ENCODE measurements at regions not wholly inside any gene's neighbourhood (a gene's known extent, or its start where the extent isn't known, plus 50 kb on each side); places are given as distances from the start of the nearest gene placed in this dataset.
"Not testable (repeated sequence)": the region's sequence is repeated elsewhere in the genome, so short reads cannot be mapped to it uniquely, and the experiment has no call there.

DNA sequence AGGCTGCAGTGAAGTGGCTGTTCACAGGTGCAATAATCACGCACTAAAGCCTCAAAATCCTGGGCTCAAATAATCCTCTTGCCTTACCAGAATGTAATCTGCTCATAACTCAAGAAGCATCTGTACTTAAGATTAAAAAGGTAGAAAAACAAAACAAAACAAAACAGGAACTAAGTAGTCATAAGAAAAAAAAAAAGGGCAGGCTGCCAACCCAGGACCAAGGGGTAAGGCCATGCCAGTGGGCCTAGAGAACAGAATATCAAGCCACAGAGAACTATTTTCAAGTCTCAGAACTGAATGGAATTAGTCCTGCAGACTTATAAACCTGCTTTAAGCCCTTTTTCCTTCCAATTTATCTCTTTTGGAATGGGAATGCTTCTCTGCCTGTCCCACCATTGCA, 64.8 kb upstream of the TBC1D3K start:
- in situ Hi-C loops (cut with MboI; ENCODE audit: low sequenced_read_pairs, unreplicated experiment), result no loop called here
- TF ChIP-seq, protein P1, sequence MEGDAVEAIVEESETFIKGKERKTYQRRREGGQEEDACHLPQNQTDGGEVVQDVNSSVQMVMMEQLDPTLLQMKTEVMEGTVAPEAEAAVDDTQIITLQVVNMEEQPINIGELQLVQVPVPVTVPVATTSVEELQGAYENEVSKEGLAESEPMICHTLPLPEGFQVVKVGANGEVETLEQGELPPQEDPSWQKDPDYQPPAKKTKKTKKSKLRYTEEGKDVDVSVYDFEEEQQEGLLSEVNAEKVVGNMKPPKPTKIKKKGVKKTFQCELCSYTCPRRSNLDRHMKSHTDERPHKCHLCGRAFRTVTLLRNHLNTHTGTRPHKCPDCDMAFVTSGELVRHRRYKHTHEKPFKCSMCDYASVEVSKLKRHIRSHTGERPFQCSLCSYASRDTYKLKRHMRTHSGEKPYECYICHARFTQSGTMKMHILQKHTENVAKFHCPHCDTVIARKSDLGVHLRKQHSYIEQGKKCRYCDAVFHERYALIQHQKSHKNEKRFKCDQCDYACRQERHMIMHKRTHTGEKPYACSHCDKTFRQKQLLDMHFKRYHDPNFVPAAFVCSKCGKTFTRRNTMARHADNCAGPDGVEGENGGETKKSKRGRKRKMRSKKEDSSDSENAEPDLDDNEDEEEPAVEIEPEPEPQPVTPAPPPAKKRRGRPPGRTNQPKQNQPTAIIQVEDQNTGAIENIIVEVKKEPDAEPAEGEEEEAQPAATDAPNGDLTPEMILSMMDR (IDR thresholded peaks at IDR 0.05; ENCODE audit: borderline replicate concordance, control extremely low read depth, extremely low read depth, insufficient read depth, missing control alignments), result no peak
- DNase-seq (ENCODE audit: low spot score), result no peak

DNA sequence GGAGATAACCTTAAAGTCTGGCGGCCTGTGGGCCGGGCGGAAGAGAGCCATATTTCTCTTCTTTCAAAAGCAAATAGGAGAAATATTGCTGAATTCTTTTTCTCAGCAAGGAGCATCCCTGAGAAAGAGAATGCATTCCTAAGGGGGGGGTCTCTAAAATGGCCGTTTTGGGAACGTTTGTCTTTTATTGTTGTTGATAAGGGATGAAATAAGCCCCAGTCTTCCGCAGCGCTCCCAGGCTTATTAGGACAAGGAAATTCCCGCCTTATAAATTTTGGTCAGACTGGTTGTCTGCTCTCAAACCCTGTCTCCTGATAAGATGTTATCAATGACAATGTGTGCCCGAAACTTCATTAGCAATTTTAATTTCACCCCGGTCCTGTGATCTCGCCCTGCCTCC, 65.8 kb upstream of the TBC1D3K start:
- DNase-seq (ENCODE audit: low spot score), result not testable (repeated sequence)

DNA sequence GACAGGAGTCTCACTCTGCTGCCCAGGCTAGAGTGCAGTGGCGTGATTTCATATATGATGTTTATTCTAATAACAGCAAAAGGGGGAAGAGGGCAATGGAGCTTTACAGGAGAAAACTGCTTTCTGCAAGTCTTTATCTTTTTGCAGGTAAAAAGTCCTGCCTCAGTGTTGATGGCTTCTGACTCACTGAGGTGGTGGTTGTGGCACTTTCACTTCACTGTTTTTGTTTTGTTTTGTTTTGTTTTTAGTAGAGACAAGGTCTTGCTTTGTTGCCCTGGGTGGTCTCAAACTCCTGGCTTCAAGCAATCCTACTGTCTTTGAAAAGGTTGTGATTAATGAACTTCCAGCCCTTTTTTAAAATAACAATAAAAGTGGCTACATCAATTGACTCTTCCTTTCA, 68.0 kb upstream of the TBC1D3K start:
- TF ChIP-seq, protein P1 (IDR thresholded peaks at IDR 0.05; ENCODE audit: borderline replicate concordance, control extremely low read depth, extremely low read depth, insufficient read depth, missing control alignments), result no peak
- in situ Hi-C loops (cut with MboI; ENCODE audit: low sequenced_read_pairs, unreplicated experiment), result no loop called here
- DNase-seq (ENCODE audit: low spot score), result no peak

More for the DNA sequence above, 65.8 kb upstream of the TBC1D3K start:
- in situ Hi-C loops (cut with MboI; ENCODE audit: low sequenced_read_pairs, unreplicated experiment), result not testable (repeated sequence)

DNA sequence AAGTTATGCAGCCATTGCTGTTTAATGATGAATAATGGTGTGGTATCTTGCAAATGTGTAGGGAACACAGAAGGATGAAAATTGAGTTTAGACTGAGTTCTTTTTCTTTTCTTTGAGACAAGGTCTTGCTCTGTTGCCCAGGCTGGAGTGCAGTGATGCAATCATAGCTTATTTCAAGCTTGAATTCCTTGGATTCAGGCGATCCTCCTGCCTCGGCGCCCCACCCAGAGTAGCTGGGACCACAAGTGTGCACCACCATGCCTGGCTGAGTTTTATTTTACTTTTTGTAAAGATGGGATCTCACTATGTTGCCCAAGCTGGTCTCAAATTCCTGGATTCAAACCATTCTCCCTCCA, 74.6 kb upstream of the TBC1D3K start:
- in situ Hi-C loops (cut with MboI; ENCODE audit: low sequenced_read_pairs, unreplicated experiment), result no loop called here
- DNase-seq (ENCODE audit: low spot score), result no peak

DNA sequence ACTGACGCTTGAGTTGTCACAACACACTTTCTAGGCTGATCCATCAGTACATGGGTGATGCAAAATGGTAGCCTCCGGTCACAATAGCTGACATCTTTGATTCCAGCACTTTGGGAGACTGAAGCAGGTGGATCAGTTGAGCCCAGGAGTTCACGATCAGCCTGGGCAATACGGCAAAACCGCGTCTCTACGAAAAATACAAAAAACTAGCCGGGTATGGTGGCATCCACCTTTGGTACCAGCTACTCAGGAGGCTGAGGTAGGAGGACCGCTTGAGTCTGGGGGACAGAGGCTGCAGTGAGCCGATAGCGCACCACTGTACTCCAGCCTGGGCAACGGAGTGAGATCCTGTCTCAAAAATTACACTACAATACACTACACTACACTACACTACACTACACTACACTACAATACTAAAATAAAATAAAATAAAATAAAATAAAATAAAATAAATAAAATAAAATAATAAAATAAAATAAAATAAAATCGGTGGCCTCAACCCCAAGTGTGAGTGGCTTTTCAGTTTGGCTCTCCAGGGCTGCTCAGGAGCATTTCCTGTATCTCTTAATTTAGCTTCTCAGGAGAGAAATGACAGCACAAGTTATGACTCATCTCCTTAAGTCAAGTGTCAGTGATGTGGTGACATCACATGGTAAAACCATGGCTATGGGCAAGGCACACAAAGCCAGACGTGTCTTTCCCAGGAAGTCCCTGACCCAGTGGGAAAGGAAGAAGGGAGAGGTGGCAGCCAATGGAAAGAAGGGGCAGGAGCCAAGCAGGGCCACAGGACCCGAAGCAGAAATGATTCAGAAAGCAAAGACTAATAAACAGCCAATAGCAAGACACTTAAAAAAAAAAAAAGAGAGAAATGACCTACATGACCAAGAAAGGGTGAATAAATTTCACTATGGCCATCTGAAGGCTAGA, 75.3 kb upstream of the TBC1D3K start:
- in situ Hi-C loops (cut with MboI; ENCODE audit: low sequenced_read_pairs, unreplicated experiment), result no loop called here
- TF ChIP-seq, protein P1 (IDR thresholded peaks at IDR 0.05; ENCODE audit: borderline replicate concordance, control extremely low read depth, extremely low read depth, insufficient read depth, missing control alignments), result no peak
- peak; percentile 75 for DNase-seq (ENCODE audit: low spot score)

More for the DNA sequence above, 74.6 kb upstream of the TBC1D3K start:
- TF ChIP-seq, protein P1 (IDR thresholded peaks at IDR 0.05; ENCODE audit: borderline replicate concordance, control extremely low read depth, extremely low read depth, insufficient read depth, missing control alignments), result no peak

DNA sequence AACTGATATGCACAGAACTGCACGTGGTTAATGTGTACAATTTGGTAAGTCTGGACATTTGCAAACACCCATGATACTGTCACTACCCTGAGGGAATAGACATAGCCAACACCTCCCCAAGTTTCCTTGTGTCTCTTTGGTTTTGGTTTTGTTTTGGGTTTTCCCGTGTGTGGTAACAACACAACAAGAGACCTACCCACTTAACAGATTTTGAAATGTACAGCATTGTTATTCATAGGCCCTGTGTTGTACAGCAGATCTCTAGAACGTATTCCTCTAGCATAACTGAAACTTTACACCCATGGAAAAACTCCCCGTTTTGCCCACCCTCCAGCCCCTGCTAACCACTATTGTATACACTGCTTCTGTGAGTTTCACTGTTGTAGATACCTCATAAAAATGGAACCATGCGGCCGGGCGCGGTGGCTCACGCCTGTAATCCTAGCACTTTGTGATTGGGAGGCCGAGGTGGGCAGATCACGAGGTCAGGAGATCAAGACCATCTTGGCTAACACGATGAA, 76.3 kb upstream of the TBC1D3K start:
- TF ChIP-seq, protein P1 (IDR thresholded peaks at IDR 0.05; ENCODE audit: borderline replicate concordance, control extremely low read depth, extremely low read depth, insufficient read depth, missing control alignments), result no peak

DNA sequence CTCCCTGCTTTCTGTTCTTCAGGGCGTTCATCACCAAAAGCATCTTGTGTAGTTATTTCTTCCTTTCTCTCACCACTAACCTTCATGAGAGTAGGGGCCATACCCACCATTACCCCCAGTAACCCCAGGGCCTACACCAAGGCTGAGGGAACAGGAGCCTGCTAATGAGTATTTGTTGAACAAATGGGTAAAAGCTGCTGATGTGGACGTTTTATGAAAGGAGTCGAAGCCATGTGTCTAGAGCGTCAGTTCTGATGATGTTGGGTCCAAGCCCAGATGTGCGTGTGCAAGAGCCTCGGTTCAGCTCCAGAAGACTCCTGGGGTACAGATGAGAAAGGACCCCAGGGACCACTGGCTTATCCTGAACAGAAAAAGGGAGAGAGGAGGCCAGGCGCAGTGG, 77.1 kb upstream of the TBC1D3K start:
- no peak for DNase-seq (ENCODE audit: low spot score)
- in situ Hi-C loops (cut with MboI; ENCODE audit: low sequenced_read_pairs, unreplicated experiment), result no loop called here
- TF ChIP-seq, protein P1 (IDR thresholded peaks at IDR 0.05; ENCODE audit: borderline replicate concordance, control extremely low read depth, extremely low read depth, insufficient read depth, missing control alignments), result no peak

More for the DNA sequence above, 76.3 kb upstream of the TBC1D3K start:
- no peak for DNase-seq (ENCODE audit: low spot score)
- in situ Hi-C loops (cut with MboI; ENCODE audit: low sequenced_read_pairs, unreplicated experiment), result no loop called here
